Gastrocnemius medialis (tissue), 4 donors: ENCODE measurements at regions not wholly inside any gene's neighbourhood (a gene's known extent, or its start where the extent isn't known, plus 50 kb on each side); places are given as distances from the start of the nearest gene placed in this dataset.

Experiments used
- ATAC-seq, 2 donors: fragments of 150-250 bp; one replicate each; pipeline ENCODE4 v1.9.1; 2016
- DNase-seq, 2 donors: peaks; one replicate each; pipeline ENCODE4 v3.0.0-alpha.2; 2019
- H3K27ac ChIP-seq, 4 donors: fragments of 200-600 bp; sonication (generic); 1 replicate in 1 of 4; 2 replicates in 3 of 4; pipeline ENCODE4 v1.5.1; 2016 to 2018; ENCODE audit warnings: mild to moderate bottlenecking in 2 of 4, moderate library complexity in 1 of 4
- H3K27me3 ChIP-seq, 3 donors: fragments of 200-600 bp; sonication (generic) in 2 of 3; 1 replicate in 1 of 3; 2 replicates in 2 of 3; pipeline versions ENCODE4 v1.5.1 to v1.6.0; 2016 to 2019; ENCODE audit warnings: mild to moderate bottlenecking in 1 of 3, moderate library complexity in 1 of 3
- H3K36me3 ChIP-seq, 2 donors: fragments of 200-600 bp; sonication (generic) in 1 of 2; one replicate each; pipeline ENCODE4 v1.5.1; 2017 to 2018
- H3K4me1 ChIP-seq, 2 donors: fragments of 200-600 bp; sonication (generic) in 1 of 2; one replicate each; pipeline ENCODE4 v1.5.1; 2016 to 2017; ENCODE audit warnings: mild to moderate bottlenecking in 2 of 2
- H3K4me3 ChIP-seq, 4 donors: fragments of 200-600 bp; sonication (generic) in 3 of 4; 1 replicate in 1 of 4; 2 replicates in 3 of 4; pipeline ENCODE4 v1.5.1; 2016 to 2019; ENCODE audit warnings: mild to moderate bottlenecking in 2 of 4
- H3K9me3 ChIP-seq, 3 donors: fragments of 200-600 bp; sonication (generic) in 2 of 3; 1 replicate in 1 of 3; 2 replicates in 2 of 3; pipeline ENCODE4 v1.5.1; 2016 to 2019
- CTCF ChIP-seq, 5 experiments: fragments of 450-650 bp in 3 of 5; fragments of 200-600 bp in 2 of 5; sonication (generic) in 2 of 5; IDR thresholded peaks in 4 of 5; conservative IDR thresholded peaks in 1 of 5; 1 replicate in 4 of 5; 2 replicates in 1 of 5; pipeline ENCODE4 v1.5.1; 2016 to 2019; ENCODE audit warnings: antibody characterized with exemption in 5 of 5, mild to moderate bottlenecking in 3 of 5, moderate library complexity in 3 of 5
- POLR2A ChIP-seq, 2 donors: fragments of 450-650 bp; IDR thresholded peaks; one replicate each; pipeline ENCODE4 v1.6.1; 2017; ENCODE audit warnings: antibody characterized with exemption in 2 of 2, mild to moderate bottlenecking in 2 of 2, moderate library complexity in 2 of 2
- in situ Hi-C, 4 donors: fragments of 200-750 bp; cut with MboI; loops; one replicate each; pipeline versions ENCODE4 v1.15.0 to v1.8.0; 2017; ENCODE audit warnings: low sequenced_read_pairs in 4 of 4
- intact Hi-C: fragments of 100-400 bp; cut with DNase I; formaldehyde crosslinking; loops from one replicate; pipeline ENCODE4 v1.15.1; 2023; ENCODE audit warnings: low total_unique reads

GRCh38 chr2:239892441-239893235 is 132.5 kb downstream of the NDUFA10 start:
- ATAC-seq, result no peak
- Histone ChIP-seq H3K9me3 (no peaks in the 10 kb centered on the region), H3K27me3 (no peaks in the 10 kb centered on the region), H3K4me3 (no peak overlapping the region), H3K27ac (no peak overlapping the region), H3K4me1 (no peaks in the 10 kb centered on the region), H3K36me3 (no peaks in the 10 kb centered on the region)
- in situ Hi-C loops (loop anchor here in 3 of 4 donors (25.0 kb wide), 2 partner anchors 480 to 855 kb away; partner anchors contain the start of gene HDAC4 (in 1 of the 3)), intact Hi-C loops (no loop called here)
- DNase-seq, result no peak
- TF ChIP-seq POLR2A (IDR thresholded peaks at IDR 0.05), result no peak
- no peak for TF ChIP-seq CTCF (IDR thresholded peaks at IDR 0.05 in 4 of 5, conservative IDR thresholded peaks at IDR 0.05 in 1 of 5)

GRCh38 chr2:239891698-239892097 is 133.4 kb downstream of the NDUFA10 start:
- in situ Hi-C loops, result loop anchor here in 3 of 4 donors (25.0 kb wide), 2 partner anchors 479 to 854 kb away; partner anchors contain the start of gene HDAC4 (in 1 of the 3)

GRCh38 chr2:239890206-239890746 is 134.9 kb downstream of the NDUFA10 start:
- no peaks in the 10 kb centered on the region for H3K27me3 ChIP-seq
- H3K27ac ChIP-seq, result no peak overlapping the region
- no peaks in the 10 kb centered on the region for H3K36me3 ChIP-seq
- intact Hi-C loops, result no loop called here
- no peak for DNase-seq
- peaks cover 0 to 3% (median 0%) of the 10 kb centered on the region in 3 donors for H3K9me3 ChIP-seq
- ATAC-seq, result no peak
- in situ Hi-C loops, result loop anchor here in 3 of 4 donors (25.0 kb wide), 2 partner anchors 478 to 853 kb away; partner anchors contain the start of gene HDAC4 (in 1 of the 3)
- no peaks in the 10 kb centered on the region for H3K4me1 ChIP-seq
- TF ChIP-seq POLR2A (IDR thresholded peaks at IDR 0.05) (no peak), CTCF (IDR thresholded peaks at IDR 0.05 in 4 of 5, conservative IDR thresholded peaks at IDR 0.05 in 1 of 5) (no peak)
- H3K4me3 ChIP-seq, result no peak overlapping the region

More at GRCh38 chr2:239891698-239892097, 133.4 kb downstream of the NDUFA10 start:
- Histone ChIP-seq H3K27ac (no peak overlapping the region), H3K27me3 (no peaks in the 10 kb centered on the region), H3K9me3 (peaks cover 0 to under 1% (median 0%) of the 10 kb centered on the region in 3 donors), H3K4me3 (no peak overlapping the region), H3K4me1 (no peaks in the 10 kb centered on the region), H3K36me3 (no peaks in the 10 kb centered on the region)
- intact Hi-C loops, result no loop called here
- DNase-seq, result no peak
- no peak for TF ChIP-seq CTCF (IDR thresholded peaks at IDR 0.05 in 4 of 5, conservative IDR thresholded peaks at IDR 0.05 in 1 of 5)
- no peak for TF ChIP-seq POLR2A (IDR thresholded peaks at IDR 0.05)
- no peak for ATAC-seq

GRCh38 chr2:239889641-239890121 is 135.5 kb downstream of the NDUFA10 start:
- H3K9me3 ChIP-seq, result peaks cover 0 to 3% (median 0%) of the 10 kb centered on the region in 3 donors
- H3K27ac ChIP-seq, result no peak overlapping the region
- ATAC-seq, result no peak
- H3K4me3 ChIP-seq, result no peak overlapping the region
- in situ Hi-C loops, result loop anchor here (10.0 to 25.0 kb wide), 3 partner anchors 477 to 855 kb away; partner anchors contain the start of gene HDAC4 (in 1 of the 4)
- no peak for DNase-seq
- H3K27me3 ChIP-seq, result no peaks in the 10 kb centered on the region
- TF ChIP-seq POLR2A (IDR thresholded peaks at IDR 0.05) (no peak), CTCF (IDR thresholded peaks at IDR 0.05 in 4 of 5, conservative IDR thresholded peaks at IDR 0.05 in 1 of 5) (no peak)
- no peaks in the 10 kb centered on the region for H3K36me3 ChIP-seq
- intact Hi-C loops, result no loop called here
- H3K4me1 ChIP-seq, result no peaks in the 10 kb centered on the region
